ENCODE measurements at regions not wholly inside any gene's neighbourhood (a gene's known extent, or its start where the extent isn't known, plus 50 kb on each side); places are given as distances from the start of the nearest gene placed in this dataset.

DNA sequence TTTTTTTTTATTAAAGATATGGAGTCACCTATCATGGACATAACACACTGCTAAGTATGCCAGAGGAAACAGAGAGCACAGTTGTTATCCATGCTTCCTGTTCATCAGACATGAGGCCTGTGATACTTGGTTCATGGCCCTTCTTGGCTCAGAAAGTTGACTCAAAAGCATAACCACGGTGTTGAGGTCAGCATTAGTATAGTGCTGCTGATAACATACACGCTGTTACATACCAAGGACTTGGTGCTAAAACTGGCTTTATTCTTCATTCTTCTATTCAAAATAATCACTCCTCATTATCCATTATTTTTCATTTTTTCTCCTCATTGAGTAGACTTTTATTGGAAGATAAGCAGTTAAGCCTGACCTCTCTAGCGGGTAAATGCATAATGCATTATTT lies 464.1 kb downstream of the ADGRL2 start:
- DNase-seq (ENCODE audit: low read depth in 1 of 2, low spot score in 1 of 2) = no peak

GRCh38 chr1:82263396-82263795 lies 462.7 kb downstream of the ADGRL2 start:
- DNase-seq (ENCODE audit: low read depth in 1 of 2, low spot score in 1 of 2) = no peak

DNA sequence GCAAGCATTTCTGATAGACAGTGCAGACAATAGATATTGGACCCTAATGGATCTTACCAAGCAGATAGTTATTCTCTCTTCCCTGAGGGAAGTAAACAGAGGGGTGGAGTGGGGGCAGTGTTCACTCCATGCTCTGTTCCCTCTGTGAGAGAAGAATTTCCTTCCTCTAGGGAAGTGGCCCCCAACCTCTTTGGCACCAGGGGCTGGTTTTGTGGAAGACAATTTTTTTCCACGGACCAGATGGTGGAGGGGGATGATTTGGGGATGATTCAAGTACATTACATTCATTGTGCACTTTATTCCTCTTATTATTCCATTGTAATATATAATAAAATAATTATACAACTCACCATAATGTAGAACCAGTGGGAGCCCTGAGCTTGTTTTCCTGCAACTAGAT lies 459.9 kb downstream of the ADGRL2 start:
- DNase-seq (ENCODE audit: low read depth in 1 of 2, low spot score in 1 of 2) = no peak

GRCh38 chr1:82260051-82260450 lies 459.3 kb downstream of the ADGRL2 start:
- DNase-seq (ENCODE audit: low read depth in 1 of 2, low spot score in 1 of 2) = no peak

DNA sequence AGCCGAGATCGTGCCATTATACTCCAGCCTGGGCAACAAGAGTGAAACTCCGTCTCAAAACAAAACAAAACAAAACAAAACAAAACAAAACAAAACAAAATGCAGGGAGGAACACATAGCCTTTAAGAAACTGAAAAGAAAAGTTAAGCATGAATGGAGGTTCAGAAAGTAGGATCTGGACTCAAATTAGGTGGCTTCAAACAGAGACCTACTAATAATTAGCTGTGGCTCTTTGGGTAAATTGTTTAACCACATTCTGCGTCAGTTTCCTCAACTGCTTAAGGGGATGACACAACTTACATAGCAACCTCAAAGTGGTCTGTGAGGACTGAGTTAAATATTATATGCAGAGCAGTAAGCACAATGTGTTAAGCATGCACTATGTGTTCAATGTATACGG lies 458.2 kb downstream of the ADGRL2 start:
- no peak for DNase-seq (ENCODE audit: low read depth in 1 of 2, low spot score in 1 of 2)

DNA sequence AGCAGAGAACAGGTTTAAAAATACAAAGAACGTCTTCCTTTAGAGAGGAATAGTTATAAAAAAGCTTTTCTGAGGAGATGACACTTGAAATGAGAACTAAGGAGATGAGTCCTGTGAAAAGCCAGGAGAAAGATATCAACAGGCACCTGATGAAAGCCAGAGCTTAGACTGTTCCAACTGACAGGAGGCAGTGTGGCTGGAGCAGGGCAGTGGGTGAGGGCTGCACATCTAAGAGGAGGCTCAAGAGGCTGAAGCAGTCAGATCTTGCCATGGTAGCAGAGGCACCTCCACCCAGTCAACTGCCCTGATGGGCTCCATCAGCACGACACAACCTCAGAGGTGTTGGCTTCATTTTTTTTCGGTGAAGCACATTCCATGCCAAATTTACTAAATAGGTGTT lies 445.3 kb downstream of the ADGRL2 start:
- DNase-seq (ENCODE audit: low read depth in 1 of 2, low spot score in 1 of 2) = no peak

- no peak for DNase-seq (ENCODE audit: low read depth in 1 of 2, low spot score in 1 of 2)
Measured at GRCh38 chr1:82245345-82246014, 444.7 kb downstream of the ADGRL2 start.

- no peak for DNase-seq (ENCODE audit: low read depth in 1 of 2, low spot score in 1 of 2)
Measured at GRCh38 chr1:82240571-82240970, 439.8 kb downstream of the ADGRL2 start.

DNA sequence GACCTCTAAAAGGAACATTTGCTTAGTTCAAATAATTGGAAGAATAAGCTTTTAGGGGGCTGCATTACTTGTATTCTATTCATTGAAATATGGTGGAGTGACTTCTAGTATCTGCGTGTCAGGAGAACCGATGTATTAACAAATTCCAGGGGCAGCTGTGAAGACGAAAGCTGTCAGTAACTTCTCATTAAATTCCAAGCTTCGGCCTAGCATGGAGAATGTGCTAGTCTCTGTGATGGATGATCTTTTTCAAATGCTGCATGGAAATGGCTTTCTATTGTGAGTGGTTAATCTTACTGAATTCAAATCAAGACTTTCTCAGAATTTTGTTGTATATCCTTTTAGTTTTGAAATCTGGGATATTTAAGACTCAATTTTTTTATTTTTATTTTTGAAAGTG lies 429.9 kb downstream of the ADGRL2 start:
- no peak for DNase-seq (ENCODE audit: low read depth in 1 of 2, low spot score in 1 of 2)

DNA sequence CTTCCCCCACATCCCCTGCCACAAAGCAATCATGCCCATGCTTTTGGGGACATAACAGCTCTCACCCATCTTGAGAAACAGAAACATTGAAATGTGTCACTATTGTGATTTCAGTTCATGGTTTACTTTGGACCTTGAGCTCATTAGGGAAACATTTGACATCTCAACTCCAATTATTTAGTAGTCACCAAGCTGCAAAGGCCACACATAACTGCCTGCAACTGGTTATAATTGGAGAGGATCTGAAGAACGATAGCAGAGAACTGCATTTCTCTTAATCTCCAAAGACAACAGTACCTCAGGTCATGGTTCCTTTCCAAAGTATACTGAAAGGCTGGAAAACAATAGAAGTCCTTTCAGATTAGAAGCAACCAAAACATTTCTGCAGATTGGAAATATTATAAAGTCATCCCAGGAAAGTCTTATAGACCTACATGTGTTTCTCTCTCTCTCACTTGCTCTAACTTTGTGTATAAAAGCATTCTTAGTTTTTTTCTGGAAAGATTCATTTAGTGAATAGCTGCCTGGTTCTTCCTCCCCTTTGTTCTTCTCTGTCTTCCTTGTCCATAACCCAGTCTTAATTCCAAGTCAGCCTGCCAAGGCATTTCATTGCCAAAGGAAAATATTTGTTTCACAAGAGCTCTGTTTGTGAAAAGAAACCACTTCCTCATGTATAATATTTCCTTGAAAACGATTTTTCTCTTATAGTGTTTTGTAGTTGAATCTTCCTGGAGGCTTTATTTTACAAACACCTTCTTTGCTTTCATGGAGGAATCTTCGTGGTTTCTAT lies 426.8 kb downstream of the ADGRL2 start:
- DNase-seq (ENCODE audit: low read depth in 1 of 2, low spot score in 1 of 2) = no peak

DNA sequence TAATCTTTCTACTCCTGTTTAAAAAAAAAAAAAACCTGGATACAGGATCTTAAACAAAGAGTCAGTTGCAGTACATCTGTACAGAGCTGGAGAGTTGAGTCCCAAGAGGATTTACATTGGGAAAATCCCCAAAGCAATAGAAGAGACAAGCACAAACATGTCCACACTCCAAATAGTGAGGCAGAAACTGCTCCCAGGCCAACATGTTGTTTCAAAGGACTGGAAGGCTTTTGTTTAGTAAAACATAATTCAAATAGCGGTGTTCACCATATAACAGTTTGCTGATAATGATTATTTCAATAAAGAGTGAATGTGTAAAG lies 425.4 kb downstream of the ADGRL2 start:
- no peak for DNase-seq (ENCODE audit: low read depth in 1 of 2, low spot score in 1 of 2)

GRCh38 chr1:82225421-82226185 lies 424.9 kb downstream of the ADGRL2 start:
- no peak for DNase-seq (ENCODE audit: low read depth in 1 of 2, low spot score in 1 of 2)

GRCh38 chr1:82223091-82223490 lies 422.4 kb downstream of the ADGRL2 start:
- DNase-seq (ENCODE audit: low read depth in 1 of 2, low spot score in 1 of 2) = no peak

DNA sequence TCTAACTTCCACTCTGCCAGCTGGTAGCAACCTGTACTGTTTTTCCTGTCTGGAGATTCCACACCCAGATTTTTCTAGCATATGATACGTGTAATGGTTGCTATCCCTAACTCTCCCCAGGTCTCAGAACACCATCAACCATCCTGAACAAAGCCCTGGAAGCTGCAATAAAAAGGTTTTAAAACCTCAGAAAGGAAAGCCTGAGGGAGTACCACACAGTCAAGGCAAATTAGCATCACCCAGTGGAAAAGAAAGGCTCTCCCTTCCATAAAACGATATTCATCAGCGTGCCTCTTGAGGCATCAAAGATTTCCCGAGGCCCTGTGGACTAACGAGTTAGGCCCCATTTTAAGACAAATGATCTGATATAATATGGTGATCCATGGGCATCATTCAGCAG lies 421.0 kb downstream of the ADGRL2 start:
- no peak for DNase-seq (ENCODE audit: low read depth in 1 of 2, low spot score in 1 of 2)

DNA sequence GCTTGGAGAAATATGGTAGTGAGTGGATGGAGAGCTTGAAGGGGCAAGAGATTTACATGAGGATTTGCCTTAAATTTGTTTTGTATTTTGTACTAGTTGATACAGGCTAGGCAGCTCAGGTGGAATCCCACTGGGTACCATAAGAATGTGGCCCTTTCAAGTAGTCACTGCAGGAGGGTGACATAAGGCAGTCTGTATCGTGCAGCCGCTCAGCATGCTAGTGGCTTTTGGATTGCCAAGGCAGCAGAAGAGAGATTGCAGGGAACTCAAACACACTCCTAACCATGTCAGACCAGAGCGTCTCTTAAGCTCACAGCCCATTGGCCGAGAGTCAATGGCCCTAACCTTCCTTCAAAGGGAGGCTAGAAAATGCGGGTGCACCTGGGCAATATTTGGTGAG lies 420.0 kb downstream of the ADGRL2 start:
- no peak for DNase-seq (ENCODE audit: low read depth in 1 of 2, low spot score in 1 of 2)

DNA sequence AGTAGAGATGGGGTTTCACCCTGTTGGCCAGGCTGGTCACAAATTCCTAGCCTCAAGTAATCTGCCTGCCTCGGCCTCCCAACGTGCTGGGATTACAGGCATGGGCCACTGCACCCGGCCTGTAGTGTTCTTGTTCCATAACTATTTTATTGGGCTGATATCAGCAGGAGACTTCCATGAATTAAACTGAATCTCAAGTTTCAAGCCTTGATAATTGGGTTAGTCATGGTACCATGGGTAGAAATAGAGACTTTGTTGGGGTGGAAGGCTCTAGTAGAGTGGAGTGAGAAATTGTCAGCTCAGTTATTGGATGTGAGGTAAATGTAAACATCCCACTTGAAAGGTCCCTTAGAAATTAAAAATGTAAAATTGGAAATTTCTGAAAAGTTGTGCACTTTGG lies 419.1 kb downstream of the ADGRL2 start:
- no peak for DNase-seq (ENCODE audit: low read depth in 1 of 2, low spot score in 1 of 2)

GRCh38 chr1:82218846-82219245 lies 418.1 kb downstream of the ADGRL2 start:
- no peak for DNase-seq (ENCODE audit: low read depth in 1 of 2, low spot score in 1 of 2)

DNA sequence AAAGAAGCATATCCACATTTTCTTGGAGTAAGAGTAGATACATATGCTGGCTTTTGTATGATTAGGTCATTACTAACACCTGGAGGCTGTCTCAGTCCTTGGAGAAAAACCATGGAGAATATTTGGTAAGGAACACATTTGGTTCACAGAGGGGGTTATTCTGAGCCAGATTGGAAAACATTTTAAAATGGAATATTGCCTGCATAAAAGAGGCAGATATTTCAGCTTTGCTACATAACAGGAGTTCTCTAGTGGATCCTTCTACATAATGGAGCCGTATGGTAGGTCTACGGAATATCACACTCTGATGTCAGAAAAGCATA lies 415.1 kb downstream of the ADGRL2 start:
- no peak for DNase-seq (ENCODE audit: low read depth in 1 of 2, low spot score in 1 of 2)

DNA sequence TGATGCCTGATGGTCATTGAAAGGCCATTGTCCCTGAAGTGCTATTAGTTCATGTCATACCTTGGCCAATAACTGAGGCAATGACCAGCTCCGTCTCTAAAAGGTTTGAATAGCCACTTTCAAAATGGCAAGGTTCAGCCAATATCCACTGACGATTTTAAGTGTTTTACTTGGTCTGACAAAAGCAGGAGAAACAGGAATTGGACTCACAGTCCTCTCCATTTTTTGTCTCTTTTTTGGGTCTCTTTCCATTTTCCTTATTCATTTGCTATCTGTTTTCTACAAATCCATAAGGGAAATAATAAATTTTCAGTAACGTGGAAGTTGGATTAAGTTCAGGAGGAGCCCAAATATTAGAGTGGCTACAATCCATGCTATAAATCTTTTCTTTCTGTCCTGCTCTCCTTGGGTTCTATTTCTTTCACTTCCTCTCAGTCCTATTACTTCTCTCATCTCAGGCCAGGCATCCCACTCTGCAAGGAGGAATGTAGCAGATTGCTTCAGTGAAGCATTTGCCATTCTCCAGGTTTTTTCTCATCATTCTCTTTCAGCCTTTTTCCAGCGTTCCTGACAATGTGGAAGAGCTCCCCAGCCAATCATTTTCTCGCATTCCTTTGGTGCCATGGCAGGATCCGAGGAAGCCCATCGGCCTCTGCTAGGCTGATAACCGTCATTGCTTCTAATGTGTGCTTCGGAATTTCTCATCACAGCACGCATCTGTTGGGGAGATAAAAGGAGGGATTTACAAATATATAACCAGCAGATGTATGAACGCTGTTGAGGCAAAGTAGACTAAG lies 414.5 kb downstream of the ADGRL2 start:
- no peak for DNase-seq (ENCODE audit: low read depth in 1 of 2, low spot score in 1 of 2)

DNA sequence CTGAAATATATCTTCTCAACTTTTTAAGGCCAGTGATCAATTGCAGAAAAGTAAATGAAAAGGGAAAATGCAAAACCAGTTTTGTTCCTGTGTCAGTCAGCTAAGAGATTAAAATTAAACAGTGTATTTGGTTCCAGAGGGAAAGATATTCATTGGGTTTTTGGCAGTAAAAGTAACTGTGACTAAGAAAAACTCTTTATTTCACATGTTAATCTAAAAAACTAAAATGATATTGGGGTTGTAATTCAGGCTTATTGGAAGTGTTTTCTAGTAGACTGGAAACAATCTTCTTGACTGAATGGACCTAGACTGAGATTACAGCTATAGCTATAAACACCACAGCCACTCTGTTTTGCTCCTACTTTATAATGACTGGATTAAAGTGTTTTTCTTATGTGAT lies 413.9 kb downstream of the ADGRL2 start:
- no peak for DNase-seq (ENCODE audit: low read depth in 1 of 2, low spot score in 1 of 2)

DNA sequence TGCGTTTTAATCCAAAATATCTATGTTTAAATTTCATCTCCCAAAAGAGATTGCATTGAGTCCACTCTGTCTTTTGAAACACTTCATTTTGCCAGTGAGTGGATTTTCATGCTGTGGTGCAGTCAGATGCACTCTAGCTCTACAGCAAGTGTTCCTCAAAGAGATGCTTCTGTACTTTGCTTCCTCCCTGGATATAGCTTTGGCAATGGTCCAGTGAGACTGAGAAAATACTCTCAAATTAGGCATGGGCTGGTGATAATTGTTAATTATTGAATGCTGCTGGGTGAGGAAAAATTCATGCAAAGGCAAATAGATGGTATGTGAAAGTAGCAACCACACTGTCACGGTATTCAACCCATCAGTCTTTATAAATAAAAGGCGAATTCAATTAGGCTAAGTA lies 396.9 kb downstream of the ADGRL2 start:
- DNase-seq (ENCODE audit: low read depth in 1 of 2, low spot score in 1 of 2) = no peak

GRCh38 chr1:82195245-82195644 lies 394.5 kb downstream of the ADGRL2 start:
- no peak for DNase-seq (ENCODE audit: low read depth in 1 of 2, low spot score in 1 of 2)

Data from activated CD4-positive, alpha-beta T cell treated with anti-CD3 and anti-CD28 coated beads, Interleukin-2, amount 50 U/mL, for 24 hours (primary cell).